Kidney tubule cell (primary cell): ENCODE measurements at regions not wholly inside any gene's neighbourhood (a gene's known extent, or its start where the extent isn't known, plus 50 kb on each side); places are given as distances from the start of the nearest gene placed in this dataset.
A peak's percentile ranks its signal among the peaks of the same experiment; 100 is the strongest.

Experiments used
- DNase-seq: peaks from one replicate; pipeline ENCODE4 v3.0.0-alpha.2; 2018; ENCODE audit warnings: low spot score

GRCh38 chr16:73354434-73354833 is 306.5 kb upstream of the ZFHX3 start:
- DNase-seq = no peak

- no peak for DNase-seq
Measured at GRCh38 chr16:73350707-73351452, 303.0 kb upstream of the ZFHX3 start.

DNA sequence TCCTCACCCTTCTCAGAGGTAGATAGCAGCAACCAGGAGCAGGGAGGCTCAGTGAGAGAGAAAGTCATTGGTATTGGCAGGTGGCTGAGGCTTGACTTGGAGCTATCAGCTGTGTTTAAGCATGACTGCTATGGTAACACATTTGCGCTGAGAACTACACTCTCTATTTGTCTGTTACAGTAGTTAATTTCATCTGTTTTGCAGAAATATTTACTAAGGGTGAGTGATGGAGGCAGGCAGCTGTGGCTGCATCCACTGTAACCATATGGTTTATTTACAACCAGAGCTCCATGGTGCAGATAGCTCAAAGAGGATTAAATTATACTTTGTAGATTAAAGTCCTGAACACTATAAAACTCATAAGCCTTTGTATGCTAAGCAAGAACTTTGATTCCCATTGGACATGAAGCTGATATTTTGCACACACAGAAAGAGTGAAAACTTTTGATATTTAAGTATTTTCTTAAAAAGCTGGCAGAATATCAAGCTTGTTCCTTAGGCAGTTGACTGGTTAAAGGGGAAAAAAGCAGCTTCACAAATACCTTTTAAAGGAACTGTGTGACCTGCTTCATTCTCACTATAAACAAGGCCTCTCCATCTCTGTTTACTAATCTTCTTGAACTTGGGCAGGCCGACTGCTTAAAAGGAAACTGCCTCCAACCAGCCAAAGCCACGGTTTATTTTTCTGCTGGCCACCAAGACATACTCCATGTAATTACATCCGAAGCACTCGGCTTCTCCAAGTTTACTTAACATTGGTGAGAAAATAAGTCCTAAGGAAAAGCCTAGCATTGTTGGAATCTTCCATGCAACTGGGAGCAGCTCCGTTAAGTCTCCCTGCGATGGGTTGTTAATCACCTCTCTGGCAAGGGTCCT is 299.8 kb upstream of the ZFHX3 start:
- DNase-seq = no peak

DNA sequence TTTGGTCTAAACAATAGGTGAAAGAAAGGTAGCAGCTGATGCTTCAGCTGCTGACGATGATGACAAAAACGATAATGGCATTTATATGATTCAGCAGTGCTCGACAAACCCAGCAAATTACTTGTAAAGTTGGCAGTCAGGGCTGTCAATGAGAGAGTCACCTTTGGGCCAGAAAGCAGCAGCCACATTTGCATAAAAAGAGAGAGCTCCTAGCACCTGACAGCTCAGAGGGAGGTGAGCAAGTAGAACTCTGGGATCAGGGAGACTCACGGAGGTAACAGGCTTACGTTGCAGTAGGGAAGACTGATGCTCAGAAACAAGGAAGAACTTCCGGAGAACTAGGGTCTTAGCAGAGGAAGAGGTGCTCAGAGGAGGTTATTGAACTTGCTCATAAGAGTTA is 291.9 kb upstream of the ZFHX3 start:
- no peak for DNase-seq

DNA sequence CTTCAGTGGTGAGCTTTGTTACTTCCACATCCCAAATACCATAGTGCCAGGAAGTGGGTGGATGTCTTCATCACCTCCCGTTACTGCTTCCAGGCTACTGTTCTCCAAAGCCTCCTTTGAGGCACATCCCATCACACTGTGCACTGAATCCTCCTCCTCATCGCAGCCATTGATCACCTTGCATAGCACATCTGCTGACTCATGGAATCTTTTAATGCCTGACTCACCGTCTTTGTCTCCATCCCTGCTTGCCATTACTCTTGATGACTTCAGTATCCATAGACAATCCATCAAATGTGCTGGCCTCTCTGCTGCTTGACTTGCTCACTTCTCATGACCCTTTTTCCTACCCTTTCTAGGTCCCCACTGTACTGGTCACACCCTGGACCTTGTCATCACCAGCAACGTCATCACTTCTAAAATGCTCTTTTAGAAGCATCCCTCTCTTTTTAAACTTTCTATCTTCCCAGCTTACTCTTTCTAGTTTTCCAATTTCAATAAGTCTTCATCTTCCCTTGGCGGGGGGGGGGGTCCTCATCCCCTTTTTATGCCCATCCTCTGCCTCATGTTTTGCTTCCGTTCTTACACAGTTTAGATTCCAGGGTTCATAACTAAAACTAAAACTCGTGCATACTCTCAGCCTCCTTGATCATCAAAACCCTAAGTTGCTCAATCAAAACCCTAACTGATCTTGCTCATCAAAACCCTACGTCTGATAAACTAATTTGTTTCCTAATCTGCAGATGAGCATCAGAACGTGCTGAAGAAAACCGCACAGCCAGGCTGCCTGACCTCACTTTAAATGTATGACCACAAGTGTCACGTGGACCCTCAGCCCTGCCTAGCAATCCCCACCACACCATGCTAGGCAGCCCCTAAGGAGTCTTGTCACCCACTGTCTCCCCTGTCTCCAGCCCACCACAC is 289.7 kb upstream of the ZFHX3 start:
- peak; percentile 21 for DNase-seq

DNA sequence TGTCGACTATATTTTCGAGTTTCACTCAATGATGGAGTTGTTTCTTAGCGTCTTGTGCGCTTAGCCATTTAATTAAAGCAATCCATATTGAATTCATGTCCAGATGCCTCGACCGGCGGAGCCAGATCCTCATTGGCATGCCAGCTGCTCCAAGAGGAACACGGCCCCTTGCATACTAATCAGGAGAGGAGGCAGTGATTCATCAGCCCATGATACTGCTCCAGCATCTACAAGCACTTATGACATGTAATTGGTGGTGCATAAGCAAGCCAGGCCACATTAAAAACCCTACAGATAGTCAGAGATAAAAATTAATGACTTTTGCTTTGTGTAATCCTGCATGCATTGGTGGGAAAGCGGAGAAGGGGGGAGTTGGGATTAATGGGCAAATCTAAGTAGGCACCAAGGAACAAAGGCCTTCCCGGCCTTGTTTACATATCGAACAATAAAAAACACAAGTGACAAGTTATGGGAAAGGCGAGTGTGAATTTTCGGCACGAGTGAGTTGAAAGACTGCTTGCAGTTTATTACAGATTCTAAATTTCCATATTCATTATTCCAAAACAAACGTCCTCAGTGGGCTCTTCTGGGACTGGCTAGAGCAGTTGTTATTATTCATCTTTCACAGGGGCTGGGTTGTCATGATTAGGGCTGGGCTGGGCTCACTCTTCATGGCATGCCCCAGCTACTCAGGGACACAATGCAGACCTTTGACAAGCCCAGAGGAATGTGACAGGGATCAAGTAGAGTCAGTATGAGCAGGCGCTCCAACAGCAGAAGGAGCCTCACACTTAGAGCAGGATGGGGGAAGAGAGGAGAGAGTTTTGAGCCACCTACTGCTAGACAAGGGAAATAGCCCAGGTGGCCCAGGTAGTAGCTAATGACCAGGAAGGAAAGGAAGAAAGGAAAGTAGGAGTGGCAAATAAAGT is 281.7 kb upstream of the ZFHX3 start:
- DNase-seq = peak; percentile 9

DNA sequence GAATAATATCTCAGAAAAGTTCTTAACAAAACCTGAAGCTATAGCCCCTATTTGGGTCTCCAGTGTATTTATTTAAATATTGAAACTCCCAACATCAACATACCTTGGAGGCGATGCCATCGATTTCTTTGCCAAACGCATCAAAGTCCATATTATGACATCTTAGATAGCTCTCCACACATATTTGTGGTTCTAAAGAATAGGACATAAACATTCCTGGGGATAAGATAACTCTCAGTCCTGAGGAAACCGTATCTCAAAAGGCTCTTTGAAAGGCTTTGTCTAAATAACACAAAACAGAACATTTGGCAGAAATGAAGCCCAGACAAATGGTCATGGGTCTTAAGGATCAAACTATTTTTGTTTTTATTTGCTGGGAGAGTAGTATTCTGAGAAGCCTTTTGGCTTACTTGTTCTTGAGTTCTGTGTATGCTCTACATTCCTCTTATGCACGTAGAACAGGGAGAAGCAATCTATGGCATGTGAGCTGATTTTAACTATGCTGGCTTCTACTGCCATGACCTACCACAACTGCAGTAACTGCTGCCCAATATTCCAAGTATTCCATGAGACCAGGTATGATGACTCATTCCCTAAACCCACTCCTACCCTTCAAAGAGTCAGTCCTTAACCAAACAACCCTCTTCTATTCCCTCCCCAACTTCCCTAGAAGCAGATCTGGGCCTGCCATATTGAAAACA is 279.0 kb upstream of the ZFHX3 start:
- DNase-seq = no peak

DNA sequence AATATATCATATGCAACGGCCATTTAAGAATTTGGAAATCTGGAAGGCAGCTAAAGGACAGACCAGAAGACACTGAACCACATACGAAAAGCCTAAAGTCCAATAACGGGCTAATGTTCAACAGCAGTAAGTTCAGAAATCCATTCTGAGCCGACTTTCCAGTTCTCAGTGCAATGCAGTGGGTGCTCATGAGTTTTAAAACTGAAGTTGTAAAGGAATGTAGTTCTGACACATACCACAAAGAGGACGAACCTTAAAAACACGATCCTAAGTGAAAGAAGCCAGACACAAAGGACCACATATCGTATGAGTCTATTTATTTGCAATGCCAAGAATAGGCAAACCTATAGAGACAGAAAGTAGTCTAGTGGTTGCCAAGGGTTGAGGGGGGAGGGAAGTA is 278.3 kb upstream of the ZFHX3 start:
- no peak for DNase-seq

- DNase-seq = no peak
Measured at GRCh38 chr16:73323880-73324279, 276.0 kb upstream of the ZFHX3 start.

DNA sequence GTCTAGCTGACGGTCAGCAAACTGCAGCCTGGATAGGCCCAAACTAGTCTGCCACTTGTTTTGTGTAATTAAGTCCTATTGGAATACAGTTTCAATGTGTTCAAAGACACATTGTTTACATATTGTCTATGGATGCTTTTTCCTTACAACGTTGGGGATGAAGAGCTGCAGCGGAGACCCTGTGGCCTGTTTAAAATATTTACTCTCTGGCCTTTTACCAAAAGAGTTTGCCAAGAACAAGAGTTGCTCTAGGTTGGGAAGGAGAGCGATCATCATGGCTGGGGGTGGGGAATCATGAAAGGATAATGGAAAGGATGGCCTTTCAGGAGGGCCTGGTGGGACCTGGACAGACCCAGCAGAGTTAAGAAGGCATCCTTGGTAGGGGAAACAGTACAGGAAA is 274.9 kb upstream of the ZFHX3 start:
- DNase-seq = no peak

GRCh38 chr16:73321853-73322252 is 273.9 kb upstream of the ZFHX3 start:
- no peak for DNase-seq

DNA sequence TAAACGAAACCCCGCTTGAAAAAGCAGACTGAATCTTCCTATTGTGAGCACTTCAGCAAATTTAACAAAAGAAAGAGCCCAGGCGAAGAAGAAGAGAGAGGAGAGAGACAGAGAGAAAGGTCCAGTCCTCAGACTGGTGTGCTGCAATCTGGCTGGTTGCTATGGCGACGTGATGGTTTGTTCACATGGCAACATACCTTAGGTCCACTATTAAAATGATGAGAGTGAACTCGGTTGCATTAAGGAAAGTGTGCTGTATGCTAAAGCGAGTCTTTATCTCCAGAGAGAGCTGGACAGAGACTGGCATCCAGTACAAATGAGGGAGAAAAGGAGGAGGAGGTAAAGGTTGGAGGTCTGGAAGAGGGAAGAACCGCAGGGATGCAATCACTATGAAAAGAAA is 271.8 kb upstream of the ZFHX3 start:
- no peak for DNase-seq

DNA sequence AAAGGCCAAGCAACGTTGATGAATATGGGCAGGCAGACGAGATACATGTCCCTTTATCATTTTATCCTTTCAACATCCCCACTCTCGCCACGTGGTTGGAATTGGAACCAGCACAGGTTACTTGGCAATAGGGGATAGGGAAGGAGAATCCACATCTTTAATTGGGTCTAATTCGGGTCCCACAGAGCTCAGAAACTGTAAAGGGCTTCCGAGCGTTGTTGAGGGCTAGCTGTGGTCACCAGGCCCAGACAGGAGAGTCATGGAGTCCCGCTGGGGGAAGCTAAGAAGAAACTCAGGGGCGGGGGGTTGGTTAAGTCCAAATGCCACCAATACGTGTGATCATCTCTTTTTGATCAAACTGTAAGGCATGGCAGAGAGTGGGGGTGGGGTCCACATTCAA is 271.3 kb upstream of the ZFHX3 start:
- DNase-seq = no peak

DNA sequence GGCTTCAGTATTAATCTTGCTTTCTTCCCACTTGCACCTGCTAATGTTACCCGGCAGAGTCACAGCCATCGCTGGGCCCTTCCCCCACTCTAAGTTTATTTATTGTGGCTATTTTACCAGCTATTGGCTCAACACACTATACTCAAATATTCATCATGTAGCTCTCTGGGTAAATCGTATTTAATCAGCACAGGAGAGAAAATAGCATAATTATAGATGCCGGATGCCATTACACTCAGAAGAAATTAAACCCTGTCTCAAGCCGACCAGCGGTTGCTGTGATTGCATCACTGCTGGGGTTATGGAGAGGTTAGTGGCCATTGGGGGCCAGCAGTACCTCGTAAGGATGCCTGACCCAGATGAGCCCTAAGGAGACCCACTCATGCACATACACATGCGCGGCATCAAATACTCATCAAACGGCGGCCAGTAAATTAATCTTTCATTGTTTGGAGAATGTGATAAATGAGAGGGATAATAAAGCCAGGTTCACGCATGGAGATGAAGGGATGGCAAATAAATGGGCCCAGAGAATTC is 269.5 kb upstream of the ZFHX3 start:
- DNase-seq = no peak

DNA sequence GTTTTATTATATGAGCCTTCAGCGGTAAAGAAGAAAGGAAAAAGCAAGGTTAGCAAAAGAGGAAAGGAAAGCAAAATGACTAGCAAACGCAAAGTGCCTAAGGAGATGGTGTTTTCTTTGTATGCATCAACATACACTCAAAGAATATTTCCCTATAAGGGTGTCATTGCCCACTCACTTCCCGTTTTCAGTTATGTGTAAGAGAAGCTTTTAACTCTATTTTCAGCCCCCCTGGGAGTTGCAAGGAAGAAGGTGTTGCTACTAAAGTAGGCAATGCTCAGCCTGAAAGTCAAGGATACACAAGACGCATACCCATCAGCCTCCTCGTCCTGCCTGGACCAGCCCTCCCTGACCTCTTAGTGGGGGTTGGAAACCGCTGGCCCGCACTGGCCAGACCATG is 267.7 kb upstream of the ZFHX3 start:
- no peak for DNase-seq

GRCh38 chr16:73313950-73314349 is 266.0 kb upstream of the ZFHX3 start:
- DNase-seq = no peak

DNA sequence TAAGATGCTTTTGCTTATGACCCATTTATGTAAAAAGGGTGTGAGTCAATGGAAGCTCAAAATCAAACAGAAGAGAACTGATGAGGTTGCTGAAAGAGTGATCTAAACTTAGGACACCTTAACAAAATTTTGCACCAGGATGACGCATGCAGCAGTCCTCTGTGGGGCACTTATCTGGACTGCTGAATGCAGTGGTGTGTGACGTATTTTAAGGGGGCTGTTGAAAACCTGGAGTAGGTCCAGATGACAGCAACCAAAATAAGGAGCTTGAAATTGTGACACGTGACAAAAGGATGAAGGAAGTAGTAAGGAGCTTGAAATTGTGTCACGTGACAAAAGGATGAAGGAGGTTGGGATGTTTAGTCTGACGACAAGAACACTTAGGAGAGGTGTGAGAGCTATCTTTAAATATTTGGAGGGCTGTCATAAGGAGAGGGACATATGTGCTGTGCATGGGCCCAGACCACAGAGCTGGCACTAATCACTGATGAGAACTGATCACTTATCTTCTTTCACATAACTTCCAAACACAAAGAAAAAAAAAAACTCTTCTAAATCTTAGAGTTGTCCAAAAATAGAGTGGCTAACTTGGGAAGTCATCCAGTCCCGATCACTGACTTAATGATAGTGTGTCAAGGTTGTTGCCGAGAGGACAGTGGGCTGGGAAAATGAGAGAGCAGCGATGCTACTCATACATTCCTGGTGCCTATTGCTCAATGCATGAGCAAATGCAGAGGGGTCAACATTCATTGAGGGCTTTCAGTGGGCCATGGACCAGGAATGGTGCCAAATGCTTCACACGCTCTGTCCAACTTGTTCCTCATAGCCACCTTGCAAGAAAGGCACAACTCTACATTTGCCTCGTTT is 264.2 kb upstream of the ZFHX3 start:
- no peak for DNase-seq

GRCh38 chr16:73308771-73309170 is 260.8 kb upstream of the ZFHX3 start:
- no peak for DNase-seq

- DNase-seq = peak; percentile 3
Measured at GRCh38 chr16:73306901-73307413, 259.0 kb upstream of the ZFHX3 start.
